Astrocyte (in vitro differentiated cells and primary cell): ENCODE measurements at regions not wholly inside any gene's neighbourhood (a gene's known extent, or its start where the extent isn't known, plus 50 kb on each side); places are given as distances from the start of the nearest gene placed in this dataset.
"Not testable (repeated sequence)": the region's sequence is repeated elsewhere in the genome, so short reads cannot be mapped to it uniquely, and the experiment has no call there.

Experiments used
- DNase-seq: peaks from one replicate; pipeline ENCODE4 v3.0.0-alpha.2; 2010; ENCODE audit warnings: low read depth
- FAIRE-seq: peaks from 2 replicates; lab custom pipeline; 2011; peaks lifted over from hg19 to GRCh38; lab: Jason Lieb, UNC
- H2AFZ ChIP-seq: 2 replicates; pipeline ENCODE4 v1.6.0; 2012; ENCODE audit warnings: low read depth, low read length, inconsistent platforms
- H3K27ac ChIP-seq: 2 replicates; pipeline ENCODE4 v1.5.1; 2011; ENCODE audit warnings: low read depth, low read length, inconsistent platforms
- H3K27me3 ChIP-seq: 2 replicates; pipeline ENCODE4 v1.6.0; 2011; ENCODE audit warnings: low read length, inconsistent platforms; ENCODE audit not compliant: insufficient read depth
- H3K36me3 ChIP-seq: 2 replicates; pipeline ENCODE4 v1.5.1; 2011; ENCODE audit warnings: low read length, inconsistent platforms; ENCODE audit not compliant: insufficient read depth
- H3K4me1 ChIP-seq: 2 replicates; pipeline ENCODE4 v1.5.1; 2011; ENCODE audit warnings: low read length, inconsistent platforms; ENCODE audit not compliant: insufficient read depth
- H3K4me2 ChIP-seq: 2 replicates; pipeline ENCODE4 v1.6.0; 2012; ENCODE audit warnings: low read length, inconsistent platforms
- H3K4me3 ChIP-seq: 2 replicates; pipeline ENCODE4 v1.5.1; 2011; ENCODE audit warnings: low read depth, mild to moderate bottlenecking, low read length, inconsistent platforms; ENCODE audit not compliant: insufficient read depth
- H3K79me2 ChIP-seq: 2 replicates; pipeline ENCODE4 v1.6.0; 2012; ENCODE audit warnings: mild to moderate bottlenecking, low read length, inconsistent platforms; ENCODE audit not compliant: insufficient read depth
- H3K9ac ChIP-seq: 2 replicates; pipeline ENCODE4 v1.6.0; 2012; ENCODE audit warnings: mild to moderate bottlenecking, low read length, inconsistent platforms
- H3K9me3 ChIP-seq: 2 replicates; pipeline ENCODE4 v1.5.1; 2012; ENCODE audit warnings: low read depth, mild to moderate bottlenecking, low read length, inconsistent platforms; ENCODE audit not compliant: insufficient read depth
- H4K20me1 ChIP-seq: 2 replicates; pipeline ENCODE4 v1.6.0; 2012; ENCODE audit warnings: low read length, inconsistent platforms; ENCODE audit not compliant: insufficient read depth
- H3K27ac Mint-ChIP-seq: one replicate; pipeline ENCODE4 v1.8.0; 2021; ENCODE audit warnings: mild to moderate bottlenecking, mixed read lengths; ENCODE audit not compliant: unreplicated experiment
- H3K27me3 Mint-ChIP-seq: one replicate; pipeline ENCODE4 v1.8.0; 2021; ENCODE audit warnings: low read depth, mixed read lengths; ENCODE audit not compliant: unreplicated experiment
- H3K36me3 Mint-ChIP-seq: one replicate; pipeline ENCODE4 v1.8.0; 2021; ENCODE audit warnings: low read depth, mixed read lengths; ENCODE audit not compliant: unreplicated experiment
- H3K4me1 Mint-ChIP-seq: one replicate; pipeline ENCODE4 v1.8.0; 2021; ENCODE audit warnings: low read depth, mixed read lengths; ENCODE audit not compliant: unreplicated experiment
- H3K4me3 Mint-ChIP-seq: one replicate; pipeline ENCODE4 v1.8.0; 2021; ENCODE audit warnings: mild to moderate bottlenecking, moderate library complexity, mixed read lengths; ENCODE audit not compliant: unreplicated experiment
- H3K9me3 Mint-ChIP-seq: one replicate; pipeline ENCODE4 v1.8.0; 2021; ENCODE audit warnings: mild to moderate bottlenecking, mixed read lengths; ENCODE audit not compliant: unreplicated experiment
- CTCF ChIP-seq: IDR thresholded peaks from 2 replicates; pipeline ENCODE4 v1.5.1; 2011; ENCODE audit warnings: low read depth, mild to moderate bottlenecking, inconsistent platforms, low read length, moderate library complexity; ENCODE audit not compliant: insufficient read depth
- EZH2 ChIP-seq: IDR thresholded peaks from 2 replicates; pipeline ENCODE4 v1.6.1; 2012; ENCODE audit warnings: mild to moderate bottlenecking, low read length, inconsistent platforms; ENCODE audit not compliant: insufficient read depth

- Histone ChIP-seq H3K27me3 (no peaks in the 10 kb centered on the region), H3K79me2 (no peaks in the 10 kb centered on the region), H3K9ac (no peak overlapping the region), H3K4me2 (no peak overlapping the region), H3K4me3 (no peak overlapping the region), H3K27ac (no peak overlapping the region), H2AFZ (no peak overlapping the region), H3K9me3 (no peaks in the 10 kb centered on the region), H4K20me1 (no peaks in the 10 kb centered on the region), H3K4me1 (no peaks in the 10 kb centered on the region), H3K36me3 (no peaks in the 10 kb centered on the region)
- Mint-ChIP-seq H3K9me3 (no peaks in the 10 kb centered on the region), H3K36me3 (no peaks in the 10 kb centered on the region), H3K27me3 (no peaks in the 10 kb centered on the region), H3K4me1 (no peaks in the 10 kb centered on the region), H3K4me3 (no peak overlapping the region), H3K27ac (no peak overlapping the region)
- TF ChIP-seq EZH2 (no peak), CTCF (no peak)
- FAIRE-seq (no peak), DNase-seq (no peak)
These were observed 476.5 kb downstream of the DTWD2 start for GRCh38 chr5:118511846-118512245.

GRCh38 chr5:118506217-118506852 lies 482.0 kb downstream of the DTWD2 start:
- H3K4me1 Mint-ChIP-seq, result no peaks in the 10 kb centered on the region
- no peaks in the 10 kb centered on the region for H3K27me3 Mint-ChIP-seq
- H3K27me3 ChIP-seq, result no peaks in the 10 kb centered on the region
- FAIRE-seq (no peak), DNase-seq (no peak)
- H3K36me3 Mint-ChIP-seq, result no peaks in the 10 kb centered on the region
- H4K20me1 ChIP-seq, result no peaks in the 10 kb centered on the region
- no peak overlapping the region for H3K4me3 ChIP-seq
- no peaks in the 10 kb centered on the region for H3K9me3 ChIP-seq
- no peaks in the 10 kb centered on the region for H3K36me3 ChIP-seq
- H2AFZ ChIP-seq, result no peak overlapping the region
- no peak overlapping the region for H3K4me3 Mint-ChIP-seq
- TF ChIP-seq EZH2 (no peak), CTCF (no peak)
- no peak overlapping the region for H3K4me2 ChIP-seq
- H3K9me3 Mint-ChIP-seq, result peaks cover 2% of the 10 kb centered on the region
- no peak overlapping the region for H3K27ac Mint-ChIP-seq
- no peak overlapping the region for H3K9ac ChIP-seq
- no peaks in the 10 kb centered on the region for H3K4me1 ChIP-seq
- no peak overlapping the region for H3K27ac ChIP-seq
- H3K79me2 ChIP-seq, result no peaks in the 10 kb centered on the region

- H3K4me1 Mint-ChIP-seq, H3K36me3 ChIP-seq, H3K27me3 Mint-ChIP-seq, H3K4me3 ChIP-seq, H3K27me3 ChIP-seq, H3K9me3 Mint-ChIP-seq, H3K27ac ChIP-seq, H2AFZ ChIP-seq, H3K4me3 Mint-ChIP-seq, H3K79me2 ChIP-seq, H3K27ac Mint-ChIP-seq, H3K4me2 ChIP-seq, FAIRE-seq, H3K9ac ChIP-seq, H4K20me1 ChIP-seq, H3K36me3 Mint-ChIP-seq, DNase-seq, H3K9me3 ChIP-seq, H3K4me1 ChIP-seq: not testable (repeated sequence)
These were observed 486.1 kb downstream of the DTWD2 start for GRCh38 chr5:118502232-118502631.
